HepG2 (cell line): ENCODE measurements at regions not wholly inside any gene's neighbourhood (a gene's known extent, or its start where the extent isn't known, plus 50 kb on each side); places are given as distances from the start of the nearest gene placed in this dataset.

Experiments
- ATAC-seq: fragments of 200-7000 bp; cut with Tn5 transposase; 3 replicates; pipeline ENCODE4 v1.9.1; 2020; ENCODE audit warnings: mild to moderate bottlenecking, moderate library complexity
- BruUV-seq: library from RNA; stranded (reverse); fragments of 400-500 nt; replicated peaks from 2 replicates; lab custom pipeline; 2021; lab: Mats Ljungman, UMichigan
- CTCF ChIA-PET: fragments of 300-600 bp; formaldehyde crosslinking; extraction: SDS; loops from one replicate; lab custom pipeline; 2021; ENCODE audit warnings: low total read pairs, inconsistent platforms, low intra/inter-chr PET ratio; lab: Yijun Ruan, JAX
- POLR2A ChIA-PET: fragments of 350-600 bp; sonication (Branson Sonifier 250); formaldehyde crosslinking; loops from one replicate; lab custom pipeline; 2020; ENCODE audit warnings: antibody characterized with exemption, inconsistent platforms; lab: Yijun Ruan, JAX
- DNase-seq: peaks from one replicate; pipeline ENCODE4 v3.0.0-alpha.2; 2015; ENCODE audit warnings: low spot score
- FAIRE-seq: peaks from 3 replicates; lab custom pipeline; 2011; peaks lifted over from hg19 to GRCh38; lab: Jason Lieb, UNC
- H2AFZ ChIP-seq: one replicate; pipeline ENCODE4 v1.6.1; 2011; ENCODE audit warnings: low read length, inconsistent platforms
- H3K27ac ChIP-seq: fragments of 300-600 bp; 3 replicates; pipeline ENCODE4 v1.8.0; 2011; ENCODE audit warnings: mixed run types, mild to moderate bottlenecking, mixed read lengths, low read length, inconsistent platforms; ENCODE audit not compliant: insufficient read depth; ENCODE audit errors: extremely low read length
- H3K27me3 ChIP-seq, 2 experiments: fragments of 200-600 bp in 1 of 2; 2 replicates in 1 of 2; 3 replicates in 1 of 2; pipeline versions ENCODE4 v1.6.0 to v1.8.0; 2011; ENCODE audit warnings: low read length in 2 of 2, mild to moderate bottlenecking in 2 of 2, moderate library complexity in 2 of 2, inconsistent platforms in 1 of 2; ENCODE audit not compliant: insufficient read depth in 2 of 2, control insufficient read depth in 1 of 2
- H3K36me3 ChIP-seq, 2 experiments: fragments of 200-600 bp in 1 of 2; replicated peaks in 1 of 2; 2 replicates in 1 of 2; 3 replicates in 1 of 2; pipeline versions ENCODE4 v1.5.1 to v1.8.0; 2011; ENCODE audit warnings: low read length in 2 of 2, inconsistent platforms in 1 of 2; ENCODE audit not compliant: insufficient read depth in 2 of 2, control insufficient read depth in 1 of 2
- H3K4me1 ChIP-seq: 2 replicates; pipeline ENCODE4 v1.5.1; 2012; ENCODE audit warnings: low read length, inconsistent platforms; ENCODE audit not compliant: insufficient read depth
- H3K4me2 ChIP-seq: 2 replicates; pipeline ENCODE4 v1.6.0; 2011; ENCODE audit warnings: low read depth, low read length, inconsistent platforms
- H3K4me3 ChIP-seq, 3 experiments: fragments of 200-600 bp in 1 of 3; sonication (generic), shearing (Covaris generic) in 1 of 3; replicated peaks in 1 of 3; 2 replicates each; pipeline ENCODE4 v1.5.1; 2011 to 2016; ENCODE audit warnings: low read length in 3 of 3, inconsistent platforms in 2 of 3, low read depth in 2 of 3, mild to moderate bottlenecking in 2 of 3, control low read depth in 1 of 3, mixed read lengths in 1 of 3; ENCODE audit not compliant: insufficient read depth in 1 of 3
- H3K79me2 ChIP-seq: one replicate; pipeline ENCODE4 v1.6.1; 2011; ENCODE audit warnings: low read length, inconsistent platforms; ENCODE audit not compliant: insufficient read depth
- H3K9ac ChIP-seq: 2 replicates; pipeline ENCODE4 v1.6.0; 2011; ENCODE audit warnings: mild to moderate bottlenecking, low read depth, low read length, inconsistent platforms; ENCODE audit not compliant: insufficient read depth
- H3K9me3 ChIP-seq: 2 replicates; pipeline ENCODE4 v1.5.1; 2012; ENCODE audit warnings: mild to moderate bottlenecking, low read length
- H4K20me1 ChIP-seq: 2 replicates; pipeline ENCODE4 v1.6.0; 2011; ENCODE audit warnings: inconsistent platforms, mild to moderate bottlenecking, low read length, moderate library complexity; ENCODE audit not compliant: insufficient read depth
- KDM5B ChIP-seq: sonication (generic); formaldehyde crosslinking; IDR thresholded peaks from 2 replicates; pipeline ENCODE4 v1.4.0; 2020; ENCODE audit warnings: missing genetic modification reagents, mild to moderate bottlenecking, borderline replicate concordance
- MBD4 ChIP-seq: IDR thresholded peaks from 2 replicates; pipeline ENCODE4 v1.6.1; 2012; ENCODE audit warnings: low read length, inconsistent platforms, borderline replicate concordance
- SMC3 ChIP-seq: IDR thresholded peaks from 2 replicates; pipeline ENCODE4 v1.6.1; 2011; ENCODE audit warnings: low read length, improper control_type of control experiment
- SP4 ChIP-seq: sonication (generic); formaldehyde crosslinking; IDR thresholded peaks from 2 replicates; pipeline ENCODE4 v1.8.1; 2023; ENCODE audit warnings: mild to moderate bottlenecking, missing genetic modification reagents
- ZBTB38 ChIP-seq: sonication (generic); formaldehyde crosslinking; IDR thresholded peaks from 2 replicates; pipeline ENCODE4 v1.5.1; 2020; ENCODE audit warnings: mild to moderate bottlenecking, missing genetic modification reagents
- ZNF232 ChIP-seq: sonication (generic); formaldehyde crosslinking; IDR thresholded peaks from 2 replicates; pipeline ENCODE4 v1.4.0; 2020; ENCODE audit warnings: missing genetic modification reagents, borderline replicate concordance
- ZNF362 ChIP-seq: sonication (generic); formaldehyde crosslinking; IDR thresholded peaks from 2 replicates; pipeline ENCODE4 v1.4.0; 2020; ENCODE audit warnings: missing genetic modification reagents, mild to moderate bottlenecking, borderline replicate concordance
- ZNF775 ChIP-seq: sonication (generic); formaldehyde crosslinking; IDR thresholded peaks from 2 replicates; pipeline ENCODE4 v1.4.0; 2020; ENCODE audit warnings: missing genetic modification reagents, mild to moderate bottlenecking, moderate library complexity, borderline replicate concordance
- WGBS: methylation state at CpG from one replicate; pipeline ENCODE4 v1.1.6; 2017; ENCODE audit warnings: low lambda C conversion rate; 5-methylcytosine and 5-hydroxymethylcytosine counted together
- in situ Hi-C: cut with HindIII; loops from 2 replicates; pipeline ENCODE4 v1.10.0; 2017; ENCODE audit warnings: low pct_unique_long_range_greater_than_20kb; ENCODE audit not compliant: extremely low pct_ligation_motif_present
- intact Hi-C: fragments of 100-400 bp; cut with micrococcal nuclease; formaldehyde crosslinking; loops from one replicate; pipeline ENCODE4 v1.10.0; 2022; ENCODE audit not compliant: unreplicated experiment
- TF ChIP-seq, protein P1 (sequence below): sonication (generic); formaldehyde crosslinking; IDR thresholded peaks from 2 replicates; pipeline ENCODE4 v1.5.1; 2020; ENCODE audit warnings: missing genetic modification reagents, mild to moderate bottlenecking, borderline replicate concordance

DNA sequence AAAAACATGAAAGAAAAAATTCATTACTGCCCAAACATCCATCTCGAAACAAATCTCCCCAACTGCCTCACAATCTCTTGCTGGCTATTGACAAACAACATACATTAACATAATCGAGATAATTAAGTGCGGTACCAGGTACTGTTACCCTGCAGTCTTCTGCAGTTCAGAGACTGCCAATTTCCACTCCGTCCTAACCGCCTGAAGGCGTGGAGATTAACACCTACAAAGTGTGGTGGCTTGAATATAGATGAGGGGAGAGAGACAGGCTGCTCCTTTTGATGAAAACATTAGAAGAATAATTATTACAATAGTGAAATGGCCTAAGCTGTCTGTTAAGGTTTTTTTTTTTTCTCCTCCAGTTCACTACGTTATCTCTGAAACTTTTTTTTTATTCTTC is 258.9 kb upstream of the SOX4 start:
- no peak for DNase-seq
- ATAC-seq: no peak
- FAIRE-seq: no peak
- no TSS peak for BruUV-seq
- Histone ChIP-seq H4K20me1 (no peaks in the 10 kb centered on the region), H3K27me3 (peaks cover 0 to 2% of the 10 kb centered on the region in 2 experiments; a peak in 2 of 5 replicates), H3K79me2 (no peaks in the 10 kb centered on the region), H3K9me3 (no peaks in the 10 kb centered on the region), H3K27ac (no peak overlapping the region), H3K4me1 (peaks cover 9% of the 10 kb centered on the region; the same call in 1 of the 2 replicates), H3K4me3 (no peak overlapping the region), H3K4me2 (no peak overlapping the region), H3K9ac (no peak overlapping the region), H3K36me3 (no peaks in the 10 kb centered on the region), H2AFZ (no peak overlapping the region)
- TF ChIP-seq ZNF362 (CRISPR knock-in tag) (no peak), MBD4 (no peak), ZNF775 (CRISPR knock-in tag) (no peak), SP4 (CRISPR knock-in tag) (no peak), ZBTB38 (CRISPR knock-in tag) (no peak), ZNF232 (CRISPR knock-in tag) (no peak), KDM5B (no peak), SMC3 (no peak)
- TF ChIP-seq, protein P1, sequence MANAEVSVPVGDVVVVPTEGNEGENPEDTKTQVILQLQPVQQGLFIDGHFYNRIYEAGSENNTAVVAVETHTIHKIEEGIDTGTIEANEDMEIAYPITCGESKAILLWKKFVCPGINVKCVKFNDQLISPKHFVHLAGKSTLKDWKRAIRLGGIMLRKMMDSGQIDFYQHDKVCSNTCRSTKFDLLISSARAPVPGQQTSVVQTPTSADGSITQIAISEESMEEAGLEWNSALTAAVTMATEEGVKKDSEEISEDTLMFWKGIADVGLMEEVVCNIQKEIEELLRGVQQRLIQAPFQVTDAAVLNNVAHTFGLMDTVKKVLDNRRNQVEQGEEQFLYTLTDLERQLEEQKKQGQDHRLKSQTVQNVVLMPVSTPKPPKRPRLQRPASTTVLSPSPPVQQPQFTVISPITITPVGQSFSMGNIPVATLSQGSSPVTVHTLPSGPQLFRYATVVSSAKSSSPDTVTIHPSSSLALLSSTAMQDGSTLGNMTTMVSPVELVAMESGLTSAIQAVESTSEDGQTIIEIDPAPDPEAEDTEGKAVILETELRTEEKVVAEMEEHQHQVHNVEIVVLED (CRISPR knock-in tag): no peak
- WGBS: 62% methylated on average over 7 of the region's 7 CpGs
- CTCF ChIA-PET: no interaction called here
- intact Hi-C loops: no loop called here
- POLR2A ChIA-PET: no interaction called here
- in situ Hi-C loops: no loop called here
